ENCODE measurements at regions not wholly inside any gene's neighbourhood (a gene's known extent, or its start where the extent isn't known, plus 50 kb on each side); places are given as distances from the start of the nearest gene placed in this dataset.
"Not testable (repeated sequence)": the region's sequence is repeated elsewhere in the genome, so short reads cannot be mapped to it uniquely, and the experiment has no call there.

GRCh38 chr9:3773362-3774060 is 247.7 kb upstream of the RFX3 start:
- no peak for DNase-seq (ENCODE audit: low read depth in 4 of 4, low spot score in 2 of 4)

DNA sequence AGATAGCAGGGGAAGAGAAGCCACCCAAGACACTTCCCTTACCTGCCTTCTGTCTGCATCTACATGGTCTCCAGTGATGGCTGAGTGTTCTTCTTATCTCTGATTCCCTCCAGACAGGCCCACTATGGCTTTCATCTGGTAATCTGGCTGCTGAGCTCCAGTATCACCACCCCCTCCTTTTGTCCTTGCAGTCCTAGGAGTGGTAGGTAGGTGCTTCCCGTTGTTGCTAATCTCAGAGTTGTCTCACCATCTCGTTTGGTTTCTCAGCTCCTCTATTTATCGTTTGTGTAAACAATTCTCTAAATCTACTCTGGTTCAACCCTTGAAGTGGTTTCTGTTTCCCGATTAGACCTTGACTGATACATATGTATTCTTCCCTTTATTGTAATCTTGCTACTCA is 243.8 kb upstream of the RFX3 start:
- no peak for DNase-seq (ENCODE audit: low read depth in 4 of 4, low spot score in 2 of 4)

GRCh38 chr9:3768712-3769457 is 243.1 kb upstream of the RFX3 start:
- DNase-seq (ENCODE audit: low read depth in 4 of 4, low spot score in 2 of 4), result no peak

DNA sequence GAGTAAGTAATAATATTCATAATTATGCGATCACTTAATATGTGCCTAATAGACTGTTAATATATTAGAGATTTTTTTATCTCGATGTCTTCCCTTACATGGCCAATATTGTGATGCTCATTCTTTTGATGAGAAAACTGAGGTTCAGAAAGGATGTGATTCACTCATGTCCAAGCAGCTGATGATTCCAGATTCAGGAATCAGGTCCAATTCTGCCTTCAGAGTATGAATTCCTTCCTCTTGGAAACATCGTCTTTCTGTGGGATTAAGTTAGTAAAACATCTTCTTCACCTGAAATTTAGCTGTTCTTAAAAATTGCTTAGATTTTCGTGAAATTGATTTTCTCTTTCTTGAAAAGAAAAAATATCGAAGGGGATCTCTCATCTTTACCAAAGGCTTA is 242.5 kb upstream of the RFX3 start:
- no peak for DNase-seq (ENCODE audit: low read depth in 4 of 4, low spot score in 2 of 4)

DNA sequence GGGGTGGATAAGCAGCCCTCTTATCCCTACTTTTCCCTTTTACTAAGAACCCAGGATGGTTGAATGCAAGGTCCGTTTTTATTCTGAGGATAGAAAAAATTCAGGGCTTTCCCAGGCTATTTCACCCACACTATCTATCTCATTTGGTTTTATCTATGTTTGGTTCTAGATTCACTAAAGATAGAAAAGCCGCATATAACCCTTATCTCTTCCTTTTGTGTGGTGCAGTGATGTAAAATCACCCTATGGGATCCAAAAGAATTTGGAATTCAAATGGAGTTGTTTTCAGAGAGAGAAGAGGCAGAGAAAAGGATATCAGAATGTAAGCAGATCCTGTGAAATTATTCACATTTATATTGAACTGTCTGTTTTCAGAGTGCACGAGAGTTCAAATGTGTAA is 236.3 kb upstream of the RFX3 start:
- DNase-seq (ENCODE audit: low read depth in 4 of 4, low spot score in 2 of 4), result no peak

DNA sequence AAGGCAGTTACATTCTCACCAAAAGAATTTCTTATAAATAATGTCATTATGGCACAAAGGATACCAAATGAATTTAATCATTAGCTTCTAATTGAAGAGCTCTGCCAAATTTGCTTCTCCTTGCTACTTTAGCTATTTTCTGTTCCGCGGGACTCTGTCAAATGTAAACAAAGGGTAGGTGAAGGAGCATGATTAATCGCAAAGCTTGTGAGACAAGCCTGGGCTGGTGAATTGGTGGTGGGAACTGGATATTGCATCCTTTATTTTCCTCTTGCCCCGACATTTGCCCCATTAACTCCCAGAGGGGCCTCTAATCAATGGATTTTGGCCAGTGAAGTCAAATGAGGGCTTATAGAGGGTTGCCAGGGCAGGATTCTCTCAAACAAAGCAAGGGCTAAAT is 234.2 kb upstream of the RFX3 start:
- DNase-seq (ENCODE audit: low read depth in 4 of 4, low spot score in 2 of 4), result no peak

GRCh38 chr9:3758816-3759576 is 233.2 kb upstream of the RFX3 start:
- DNase-seq (ENCODE audit: low read depth in 4 of 4, low spot score in 2 of 4), result no peak

DNA sequence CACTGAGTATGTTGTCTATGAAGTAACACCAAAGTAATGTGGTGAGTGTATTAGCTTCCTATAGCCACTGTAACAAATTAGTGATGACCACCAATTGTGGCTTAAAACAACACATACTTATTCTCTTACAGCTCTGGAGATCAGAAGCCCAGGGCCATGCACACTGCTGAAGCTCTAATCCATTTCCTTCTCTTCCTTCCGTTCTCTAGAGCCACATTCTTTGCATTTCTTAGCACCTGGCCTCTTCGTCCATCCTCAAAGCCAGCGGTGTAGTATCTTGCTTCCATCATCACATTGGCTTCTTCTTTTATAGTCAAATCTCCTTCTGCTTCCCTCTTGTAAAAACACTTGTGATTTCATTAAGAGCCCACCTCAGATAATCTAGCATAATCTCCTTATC is 230.3 kb upstream of the RFX3 start:
- no peak for DNase-seq (ENCODE audit: low read depth in 4 of 4, low spot score in 2 of 4)

DNA sequence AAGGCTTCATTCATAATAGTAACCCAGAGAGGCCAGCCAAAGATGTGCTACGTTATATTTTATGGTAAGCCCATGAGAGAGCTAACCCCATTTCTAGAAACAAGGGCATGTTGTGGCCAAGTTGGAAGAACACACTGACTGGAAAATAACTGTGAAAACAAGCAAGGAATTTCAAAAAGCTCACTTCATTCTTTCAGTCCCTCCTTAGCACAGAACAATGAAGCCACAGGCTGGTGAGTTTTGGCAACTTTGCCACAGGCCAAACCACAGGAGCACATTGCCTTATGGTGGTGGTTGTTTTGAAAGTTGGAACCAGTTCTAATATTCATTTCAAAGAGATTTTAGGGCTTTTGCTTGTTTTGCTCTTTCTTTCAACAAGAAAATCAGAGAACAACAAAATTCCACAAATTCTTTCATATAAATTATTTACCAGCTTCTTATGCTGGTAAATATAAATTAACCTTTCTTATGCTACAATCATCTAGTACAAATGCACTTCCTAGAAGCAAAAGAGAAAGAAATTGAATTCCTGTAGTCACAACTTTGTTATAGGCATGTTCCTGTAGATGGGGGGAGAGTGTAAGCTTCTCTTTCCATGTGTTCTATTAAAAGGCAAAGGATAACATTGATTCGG is 225.4 kb upstream of the RFX3 start:
- no peak for DNase-seq (ENCODE audit: low read depth in 4 of 4, low spot score in 2 of 4)

GRCh38 chr9:3750321-3750720 is 224.5 kb upstream of the RFX3 start:
- no peak for DNase-seq (ENCODE audit: low read depth in 4 of 4, low spot score in 2 of 4)

- DNase-seq (ENCODE audit: low read depth in 4 of 4, low spot score in 2 of 4), result no peak
Measured at GRCh38 chr9:3746296-3747275, 220.8 kb upstream of the RFX3 start.

GRCh38 chr9:3743901-3744413 is 218.2 kb upstream of the RFX3 start:
- no peak for DNase-seq (ENCODE audit: low read depth in 4 of 4, low spot score in 2 of 4)

GRCh38 chr9:3742586-3742985 is 216.8 kb upstream of the RFX3 start:
- no peak for DNase-seq (ENCODE audit: low read depth in 4 of 4, low spot score in 2 of 4)

DNA sequence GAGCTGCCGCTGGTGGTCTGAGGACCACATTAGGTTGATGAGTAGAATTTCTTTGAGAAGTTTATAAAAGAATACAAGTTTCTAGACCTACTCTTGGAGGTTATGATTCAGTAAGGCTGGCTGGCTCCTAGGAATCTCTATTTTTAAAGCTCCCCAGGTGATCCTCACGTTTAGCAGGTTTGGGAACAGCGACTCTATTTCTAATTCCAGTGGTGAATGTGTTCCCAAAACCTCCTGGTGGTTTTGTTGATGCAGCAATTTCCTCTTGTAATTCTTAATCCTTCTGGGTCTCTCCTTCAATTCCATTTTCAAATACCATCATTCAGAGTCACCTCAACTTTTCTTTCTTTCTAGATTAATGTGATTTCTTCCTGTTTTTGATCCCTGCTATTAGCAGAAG is 215.9 kb upstream of the RFX3 start:
- no peak for DNase-seq (ENCODE audit: low read depth in 4 of 4, low spot score in 2 of 4)

GRCh38 chr9:3740690-3741419 is 215.1 kb upstream of the RFX3 start:
- DNase-seq (ENCODE audit: low read depth in 4 of 4, low spot score in 2 of 4), result no peak

DNA sequence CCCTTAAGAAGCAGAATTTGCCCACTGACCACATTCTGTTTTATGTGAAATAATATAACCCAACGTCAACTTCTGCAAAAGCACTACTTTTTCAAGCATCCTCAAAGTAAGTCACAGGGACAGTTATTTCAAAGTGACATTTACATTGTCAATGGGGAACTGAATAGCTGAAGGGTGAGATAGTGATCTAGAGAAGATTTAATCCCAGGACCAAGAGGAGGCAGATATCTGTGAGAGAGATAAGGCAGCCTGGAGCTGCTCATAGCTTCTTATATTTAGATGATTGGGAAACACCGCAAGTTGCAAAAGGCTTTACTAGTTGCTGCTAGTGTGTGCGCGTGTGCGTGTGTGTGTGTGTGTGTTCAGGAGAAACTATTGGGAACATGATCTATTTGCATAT is 210.4 kb upstream of the RFX3 start:
- no peak for DNase-seq (ENCODE audit: low read depth in 4 of 4, low spot score in 2 of 4)

DNA sequence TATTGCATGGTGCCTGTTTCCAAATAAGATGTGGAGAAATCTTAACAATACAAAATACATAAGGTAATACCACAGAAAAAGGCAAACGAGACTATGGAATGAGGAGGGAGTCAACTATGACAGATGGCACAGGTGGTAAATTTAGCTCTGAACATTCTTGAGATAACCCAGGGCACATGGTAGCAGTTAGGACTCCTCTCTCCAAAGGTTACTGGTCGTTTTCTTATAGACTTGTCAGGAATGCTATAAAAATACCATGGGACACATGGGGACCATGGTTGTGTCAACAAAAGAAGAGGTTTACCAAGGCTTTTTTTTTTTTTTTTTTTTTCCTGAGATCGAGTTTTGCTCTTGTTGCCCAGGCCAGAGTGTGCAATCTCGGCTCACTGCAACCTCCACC is 209.4 kb upstream of the RFX3 start:
- no peak for DNase-seq (ENCODE audit: low read depth in 4 of 4, low spot score in 2 of 4)

DNA sequence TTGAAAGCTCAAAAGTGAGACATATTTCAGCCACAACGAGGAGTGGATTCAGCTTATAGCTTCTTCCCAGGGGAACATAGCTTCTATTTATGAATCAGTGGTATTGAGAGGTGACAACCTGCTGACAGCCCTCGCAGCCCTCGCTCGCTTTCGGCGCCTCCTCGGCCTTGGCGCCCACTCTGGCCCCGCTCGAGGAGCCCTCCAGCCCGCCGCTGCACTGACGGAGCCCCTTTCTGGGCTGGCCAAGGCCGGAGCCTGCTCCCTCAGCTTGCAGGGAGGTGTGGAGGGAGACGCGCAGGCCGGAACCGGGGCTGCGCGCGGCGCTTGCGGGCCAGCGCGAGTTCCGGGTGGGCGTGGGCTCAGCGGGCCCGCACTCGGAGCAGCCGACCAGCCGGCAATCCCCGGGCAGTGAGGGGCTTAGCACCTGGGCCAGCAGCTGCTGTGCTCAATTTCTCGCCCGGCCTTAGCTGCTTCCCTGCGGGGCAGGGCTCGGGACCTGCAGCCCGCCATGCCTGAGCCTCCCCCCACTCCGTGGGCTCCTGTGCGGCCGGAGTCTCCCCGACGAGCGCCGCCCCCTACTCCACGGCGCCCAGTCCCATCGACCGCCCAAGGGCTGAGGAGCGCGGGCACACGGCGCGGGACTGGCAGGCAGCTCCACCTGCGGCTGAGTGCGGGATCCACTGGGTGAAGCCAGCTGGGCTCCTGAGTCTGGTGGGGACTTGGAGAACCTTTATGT is 207.9 kb upstream of the RFX3 start:
- DNase-seq (ENCODE audit: low read depth in 4 of 4, low spot score in 2 of 4), result not testable (repeated sequence)

GRCh38 chr9:3733039-3733408 is 207.2 kb upstream of the RFX3 start:
- no peak for DNase-seq (ENCODE audit: low read depth in 4 of 4, low spot score in 2 of 4)
